Parathyroid adenoma (tissue), 2 donors: ENCODE measurements at regions not wholly inside any gene's neighbourhood (a gene's known extent, or its start where the extent isn't known, plus 50 kb on each side); places are given as distances from the start of the nearest gene placed in this dataset.

Source experiments
- H2AFZ ChIP-seq: fragments of 300-600 bp; sonication (generic); one replicate; pipeline ENCODE4 v1.7.0; 2017; ENCODE audit warnings: antibody characterized with exemption, mild to moderate bottlenecking
- H3K27ac ChIP-seq: fragments of 300-600 bp; sonication (generic); one replicate; pipeline ENCODE4 v1.7.0; 2017
- H3K27me3 ChIP-seq: fragments of 300-600 bp; sonication (generic); one replicate; pipeline ENCODE4 v1.7.0; 2017; ENCODE audit warnings: low read length; ENCODE audit not compliant: control insufficient read depth, insufficient read depth
- H3K36me3 ChIP-seq: fragments of 300-600 bp; sonication (generic); one replicate; pipeline ENCODE4 v1.7.0; 2017; ENCODE audit warnings: low read length; ENCODE audit not compliant: control insufficient read depth, insufficient read depth
- H3K4me1 ChIP-seq: fragments of 300-600 bp; sonication (generic); one replicate; pipeline ENCODE4 v1.7.0; 2017; ENCODE audit warnings: control low read depth
- H3K4me2 ChIP-seq: fragments of 300-600 bp; sonication (generic); one replicate; pipeline ENCODE4 v1.7.0; 2017; ENCODE audit warnings: low read length
- H3K4me3 ChIP-seq: fragments of 300-600 bp; sonication (generic); one replicate; pipeline ENCODE4 v1.7.0; 2017; ENCODE audit warnings: low read depth, low read length
- H3K79me2 ChIP-seq: fragments of 300-600 bp; sonication (generic); one replicate; pipeline ENCODE4 v1.7.0; 2017; ENCODE audit warnings: control low read depth
- H3K9ac ChIP-seq: fragments of 300-600 bp; sonication (generic); one replicate; pipeline ENCODE4 v1.7.0; 2017; ENCODE audit warnings: mild to moderate bottlenecking
- H3K9me3 ChIP-seq: fragments of 300-600 bp; sonication (generic); one replicate; pipeline ENCODE4 v1.7.0; 2017; ENCODE audit warnings: low read length; ENCODE audit not compliant: control insufficient read depth
- CTCF ChIP-seq: fragments of 300-600 bp; sonication (generic); IDR thresholded peaks from one replicate; pipeline ENCODE4 v1.7.0; 2017; ENCODE audit warnings: antibody characterized with exemption, mild to moderate bottlenecking
- donor health status: primary hyperparathyroidism.

DNA sequence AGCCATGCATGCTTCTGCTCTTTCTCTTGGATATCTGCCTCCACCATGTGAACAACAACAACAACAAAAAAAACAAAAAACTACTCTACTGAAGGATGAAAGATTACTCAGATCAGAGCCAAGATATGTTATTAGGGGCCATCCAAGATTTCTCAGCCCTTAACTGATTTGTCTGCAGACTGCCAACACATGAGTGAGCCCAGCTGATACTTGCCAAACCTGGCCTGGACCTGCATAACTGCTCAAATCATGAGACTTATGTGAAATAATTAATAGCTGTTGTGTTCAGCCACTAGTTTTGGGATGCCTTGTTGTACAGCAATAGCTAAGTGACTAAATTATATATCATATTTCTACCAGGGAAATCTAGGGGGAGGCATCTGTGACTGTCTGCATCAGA, 334.5 kb upstream of the SORCS1 start:
- Histone ChIP-seq H3K79me2 (no peaks in the 10 kb centered on the region), H3K4me1 (no peaks in the 10 kb centered on the region), H3K27ac (no peak overlapping the region), H3K4me3 (no peak overlapping the region), H3K9ac (no peak overlapping the region), H3K9me3 (no peaks in the 10 kb centered on the region), H3K4me2 (no peak overlapping the region), H2AFZ (no peak overlapping the region), H3K36me3 (no peaks in the 10 kb centered on the region), H3K27me3 (no peaks in the 10 kb centered on the region)
- no peak for TF ChIP-seq CTCF

DNA sequence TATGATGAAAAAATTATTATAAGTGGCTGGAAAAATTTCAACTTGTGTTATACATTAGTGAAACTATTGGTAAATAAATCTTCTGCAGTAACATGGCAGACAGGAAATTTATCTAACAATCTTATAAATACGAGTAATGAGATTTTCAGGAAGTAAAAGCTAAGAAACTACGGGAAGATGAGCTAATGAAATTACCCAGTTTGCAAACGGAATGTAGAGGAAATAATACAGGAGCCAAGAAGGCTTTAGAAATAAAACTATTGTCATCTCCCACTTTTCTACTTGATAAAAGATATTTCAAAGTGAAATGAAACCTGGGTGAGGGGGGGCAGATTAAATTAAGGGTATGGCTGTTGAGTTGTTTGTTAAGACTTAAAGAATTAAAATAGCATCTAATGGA, 332.5 kb upstream of the SORCS1 start:
- Histone ChIP-seq H3K9ac (no peak overlapping the region), H2AFZ (no peak overlapping the region), H3K4me2 (no peak overlapping the region), H3K9me3 (no peaks in the 10 kb centered on the region), H3K79me2 (no peaks in the 10 kb centered on the region), H3K27ac (no peak overlapping the region), H3K27me3 (no peaks in the 10 kb centered on the region), H3K36me3 (no peaks in the 10 kb centered on the region), H3K4me3 (no peak overlapping the region), H3K4me1 (no peaks in the 10 kb centered on the region)
- TF ChIP-seq CTCF: no peak

DNA sequence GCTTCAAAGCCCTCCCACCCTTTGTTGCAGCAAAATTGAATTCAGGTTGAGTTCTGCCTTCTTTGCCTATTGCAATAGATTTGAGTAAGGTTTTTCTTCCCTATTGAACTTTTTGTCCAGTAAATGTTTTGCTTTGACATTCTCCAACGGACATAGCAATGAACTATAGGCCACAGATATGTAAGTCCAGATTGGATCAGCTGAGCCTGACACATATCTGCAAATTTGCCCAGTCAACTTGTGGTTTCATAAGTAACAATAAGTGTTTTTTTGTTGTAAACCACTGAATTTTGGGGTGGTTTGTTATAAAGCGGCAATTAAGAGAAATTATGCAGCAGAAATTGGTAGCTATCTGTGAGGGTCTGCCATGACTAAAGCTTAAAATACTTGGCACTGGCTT, 332.1 kb upstream of the SORCS1 start:
- H3K4me2 ChIP-seq: no peak overlapping the region
- TF ChIP-seq CTCF: no peak
- no peak overlapping the region for H3K27ac ChIP-seq
- no peaks in the 10 kb centered on the region for H3K4me1 ChIP-seq
- no peaks in the 10 kb centered on the region for H3K79me2 ChIP-seq
- no peak overlapping the region for H3K4me3 ChIP-seq
- no peak overlapping the region for H2AFZ ChIP-seq
- no peaks in the 10 kb centered on the region for H3K36me3 ChIP-seq
- no peaks in the 10 kb centered on the region for H3K27me3 ChIP-seq
- H3K9ac ChIP-seq: no peak overlapping the region
- H3K9me3 ChIP-seq: no peaks in the 10 kb centered on the region

- Histone ChIP-seq H3K27ac (no peak overlapping the region), H3K79me2 (no peaks in the 10 kb centered on the region), H3K36me3 (no peaks in the 10 kb centered on the region), H3K9me3 (no peaks in the 10 kb centered on the region), H3K4me1 (no peaks in the 10 kb centered on the region), H2AFZ (no peak overlapping the region), H3K4me2 (no peak overlapping the region), H3K27me3 (no peaks in the 10 kb centered on the region), H3K9ac (no peak overlapping the region), H3K4me3 (no peak overlapping the region)
- TF ChIP-seq CTCF: no peak
Observed at GRCh38 chr10:107492389-107492788, 327.9 kb upstream of the SORCS1 start.

DNA sequence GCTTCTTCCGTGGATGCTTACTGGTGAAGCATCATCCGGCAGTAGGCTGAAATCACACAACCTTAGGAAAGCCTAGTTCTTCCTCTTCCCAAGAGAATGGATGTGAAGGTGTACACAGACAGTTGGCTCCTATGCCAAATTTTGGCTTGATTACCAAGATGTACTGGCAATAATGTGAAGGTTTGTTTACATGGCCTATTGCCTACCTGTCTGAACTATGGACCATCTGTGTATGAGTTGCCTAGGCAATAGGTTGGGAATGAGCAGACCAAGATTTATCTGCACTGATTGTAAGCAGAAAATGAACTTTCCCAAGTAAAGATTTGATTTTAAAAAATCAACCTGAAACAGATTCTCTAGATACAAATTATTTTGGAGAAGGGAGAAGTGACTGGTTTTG, 325.9 kb upstream of the SORCS1 start:
- H2AFZ ChIP-seq: no peak overlapping the region
- no peaks in the 10 kb centered on the region for H3K36me3 ChIP-seq
- H3K79me2 ChIP-seq: no peaks in the 10 kb centered on the region
- no peak for TF ChIP-seq CTCF
- H3K9ac ChIP-seq: no peak overlapping the region
- H3K27ac ChIP-seq: no peak overlapping the region
- H3K9me3 ChIP-seq: no peaks in the 10 kb centered on the region
- no peak overlapping the region for H3K4me2 ChIP-seq
- no peaks in the 10 kb centered on the region for H3K27me3 ChIP-seq
- no peak overlapping the region for H3K4me3 ChIP-seq
- H3K4me1 ChIP-seq: no peaks in the 10 kb centered on the region
